ENCODE measurements at regions not wholly inside any gene's neighbourhood (a gene's known extent, or its start where the extent isn't known, plus 50 kb on each side); places are given as distances from the start of the nearest gene placed in this dataset.
"Not testable (repeated sequence)": the region's sequence is repeated elsewhere in the genome, so short reads cannot be mapped to it uniquely, and the experiment has no call there.

GRCh38 chr4:187077744-187078401 is 354.2 kb upstream of the FAT1 start:
- TF ChIP-seq CTCF (IDR thresholded peaks at IDR 0.05; ENCODE audit: extremely low read depth, insufficient read depth, missing control alignments) = no peak
- no peak for DNase-seq (ENCODE audit: low spot score)
- in situ Hi-C loops (cut with MboI; ENCODE audit: low pct_unique_long_range_greater_than_20kb, low sequenced_read_pairs, unreplicated experiment) = no loop called here

- in situ Hi-C loops (cut with MboI; ENCODE audit: low pct_unique_long_range_greater_than_20kb, low sequenced_read_pairs, unreplicated experiment) = no loop called here
- DNase-seq (ENCODE audit: low spot score) = no peak
- no peak for TF ChIP-seq CTCF (IDR thresholded peaks at IDR 0.05; ENCODE audit: extremely low read depth, insufficient read depth, missing control alignments)
These were observed 361.0 kb upstream of the FAT1 start for GRCh38 chr4:187084701-187085100.

- DNase-seq (ENCODE audit: low spot score) = no peak
- in situ Hi-C loops (cut with MboI; ENCODE audit: low pct_unique_long_range_greater_than_20kb, low sequenced_read_pairs, unreplicated experiment) = no loop called here
- no peak for TF ChIP-seq CTCF (IDR thresholded peaks at IDR 0.05; ENCODE audit: extremely low read depth, insufficient read depth, missing control alignments)
These were observed 361.7 kb upstream of the FAT1 start for GRCh38 chr4:187085339-187085738.

- no peak for TF ChIP-seq CTCF (IDR thresholded peaks at IDR 0.05; ENCODE audit: extremely low read depth, insufficient read depth, missing control alignments)
- in situ Hi-C loops (cut with MboI; ENCODE audit: low pct_unique_long_range_greater_than_20kb, low sequenced_read_pairs, unreplicated experiment) = no loop called here
- DNase-seq (ENCODE audit: low spot score) = no peak
These were observed 362.5 kb upstream of the FAT1 start for GRCh38 chr4:187086151-187086550.

- no peak for DNase-seq (ENCODE audit: low spot score)
- in situ Hi-C loops (cut with MboI; ENCODE audit: low pct_unique_long_range_greater_than_20kb, low sequenced_read_pairs, unreplicated experiment) = no loop called here
- no peak for TF ChIP-seq CTCF (IDR thresholded peaks at IDR 0.05; ENCODE audit: extremely low read depth, insufficient read depth, missing control alignments)
These were observed 364.6 kb upstream of the FAT1 start for GRCh38 chr4:187088070-187088799.

- in situ Hi-C loops (cut with MboI; ENCODE audit: low pct_unique_long_range_greater_than_20kb, low sequenced_read_pairs, unreplicated experiment) = no loop called here
- no peak for TF ChIP-seq CTCF (IDR thresholded peaks at IDR 0.05; ENCODE audit: extremely low read depth, insufficient read depth, missing control alignments)
- DNase-seq (ENCODE audit: low spot score) = no peak
These were observed 366.7 kb upstream of the FAT1 start for GRCh38 chr4:187090401-187090800.

- DNase-seq (ENCODE audit: low spot score); in situ Hi-C loops (cut with MboI; ENCODE audit: low pct_unique_long_range_greater_than_20kb, low sequenced_read_pairs, unreplicated experiment): not testable (repeated sequence)
These were observed 367.2 kb upstream of the FAT1 start for GRCh38 chr4:187090832-187091231.

Data from GM13977 (cell line).